ENCODE measurements at regions not wholly inside any gene's neighbourhood (a gene's known extent, or its start where the extent isn't known, plus 50 kb on each side); places are given as distances from the start of the nearest gene placed in this dataset.

GRCh38 chr18:44133483-44133882, 547.2 kb upstream of the SETBP1 start:
- no peak for DNase-seq (ENCODE audit: extremely low read depth, insufficient read length)
- Histone ChIP-seq H3K27me3 (replicated peaks; ENCODE audit: control insufficient read depth, insufficient read depth, low read length) (no peaks in the 10 kb centered on the region), H3K36me3 (ENCODE audit: control insufficient read depth, insufficient read depth, low read length) (no peaks in the 10 kb centered on the region), H3K4me3 (replicated peaks; ENCODE audit: low read depth, low read length) (no peak overlapping the region)
- TF ChIP-seq CTCF (IDR thresholded peaks at IDR 0.05; ENCODE audit: insufficient read depth, low read length, poor library complexity, severe bottlenecking): no peak

DNA sequence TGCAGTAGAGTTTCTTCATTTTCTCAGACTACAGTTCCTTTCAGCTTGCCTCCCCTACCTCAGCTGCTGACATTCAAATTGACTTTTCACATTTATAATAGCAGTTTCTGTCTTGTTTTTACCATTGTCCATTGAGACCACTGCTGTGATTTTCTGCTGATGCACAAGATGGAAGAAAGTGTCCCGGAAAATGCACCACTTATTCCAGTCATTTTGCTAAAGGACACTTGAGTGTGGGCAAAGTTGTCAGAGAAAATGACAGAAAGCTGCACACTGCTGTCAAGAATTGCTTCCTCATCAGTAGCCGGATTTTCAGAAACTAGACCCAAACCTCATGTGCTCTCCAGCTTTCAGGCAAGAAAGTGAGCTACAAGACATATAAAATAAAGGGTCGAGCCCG, 546.2 kb upstream of the SETBP1 start:
- Histone ChIP-seq H3K4me3 (replicated peaks; ENCODE audit: low read depth, low read length) (no peak overlapping the region), H3K36me3 (ENCODE audit: control insufficient read depth, insufficient read depth, low read length) (no peaks in the 10 kb centered on the region), H3K27me3 (replicated peaks; ENCODE audit: control insufficient read depth, insufficient read depth, low read length) (no peaks in the 10 kb centered on the region)
- no peak for TF ChIP-seq CTCF (IDR thresholded peaks at IDR 0.05; ENCODE audit: insufficient read depth, low read length, poor library complexity, severe bottlenecking)
- no peak for DNase-seq (ENCODE audit: extremely low read depth, insufficient read length)

DNA sequence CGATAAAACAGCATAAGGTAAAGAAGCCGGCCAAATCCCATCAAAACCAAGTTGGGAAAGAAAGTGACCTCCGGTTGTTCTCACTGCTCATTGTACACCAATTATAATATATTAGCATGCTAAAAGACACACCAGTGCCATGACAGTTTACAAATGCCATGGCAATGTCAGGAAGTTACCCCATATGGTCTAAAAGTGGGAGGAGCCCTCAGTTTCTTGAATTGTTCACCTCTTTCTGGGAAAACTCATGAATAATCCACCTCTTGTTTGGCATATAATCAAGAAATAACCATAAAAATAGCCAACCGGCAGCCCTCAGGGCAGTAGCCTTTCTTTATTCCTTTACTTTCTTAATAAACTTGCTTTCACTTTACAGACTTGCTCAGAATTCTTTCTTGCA, 544.9 kb upstream of the SETBP1 start:
- DNase-seq (ENCODE audit: extremely low read depth, insufficient read length): no peak
- Histone ChIP-seq H3K27me3 (replicated peaks; ENCODE audit: control insufficient read depth, insufficient read depth, low read length) (no peaks in the 10 kb centered on the region), H3K36me3 (ENCODE audit: control insufficient read depth, insufficient read depth, low read length) (no peaks in the 10 kb centered on the region), H3K4me3 (replicated peaks; ENCODE audit: low read depth, low read length) (no peak overlapping the region)
- no peak for TF ChIP-seq CTCF (IDR thresholded peaks at IDR 0.05; ENCODE audit: insufficient read depth, low read length, poor library complexity, severe bottlenecking)

GRCh38 chr18:44136326-44136725, 544.4 kb upstream of the SETBP1 start:
- Histone ChIP-seq H3K36me3 (ENCODE audit: control insufficient read depth, insufficient read depth, low read length) (no peaks in the 10 kb centered on the region), H3K27me3 (replicated peaks; ENCODE audit: control insufficient read depth, insufficient read depth, low read length) (no peaks in the 10 kb centered on the region), H3K4me3 (replicated peaks; ENCODE audit: low read depth, low read length) (no peak overlapping the region)
- TF ChIP-seq CTCF (IDR thresholded peaks at IDR 0.05; ENCODE audit: insufficient read depth, low read length, poor library complexity, severe bottlenecking): no peak
- no peak for DNase-seq (ENCODE audit: extremely low read depth, insufficient read length)

- Histone ChIP-seq H3K36me3 (ENCODE audit: control insufficient read depth, insufficient read depth, low read length) (no peaks in the 10 kb centered on the region), H3K4me3 (replicated peaks; ENCODE audit: low read depth, low read length) (no peak overlapping the region), H3K27me3 (replicated peaks; ENCODE audit: control insufficient read depth, insufficient read depth, low read length) (no peaks in the 10 kb centered on the region)
- no peak for DNase-seq (ENCODE audit: extremely low read depth, insufficient read length)
- TF ChIP-seq CTCF (IDR thresholded peaks at IDR 0.05; ENCODE audit: insufficient read depth, low read length, poor library complexity, severe bottlenecking): no peak
These were observed 537.6 kb upstream of the SETBP1 start for GRCh38 chr18:44143072-44143471.

GRCh38 chr18:44149706-44150105, 531.0 kb upstream of the SETBP1 start:
- TF ChIP-seq CTCF (IDR thresholded peaks at IDR 0.05; ENCODE audit: insufficient read depth, low read length, poor library complexity, severe bottlenecking): no peak
- Histone ChIP-seq H3K4me3 (replicated peaks; ENCODE audit: low read depth, low read length) (no peak overlapping the region), H3K36me3 (ENCODE audit: control insufficient read depth, insufficient read depth, low read length) (no peaks in the 10 kb centered on the region), H3K27me3 (replicated peaks; ENCODE audit: control insufficient read depth, insufficient read depth, low read length) (no peaks in the 10 kb centered on the region)
- no peak for DNase-seq (ENCODE audit: extremely low read depth, insufficient read length)

Measured in GM06990 (cell line).